Fibroblast of lung (primary cell): ENCODE measurements at regions not wholly inside any gene's neighbourhood (a gene's known extent, or its start where the extent isn't known, plus 50 kb on each side); places are given as distances from the start of the nearest gene placed in this dataset.

Experiments used
- DNase-seq, 2 donors: peaks; one replicate each; pipeline versions ENCODE4 v3.0.0 to v3.0.0-alpha.2; 2010; ENCODE audit warnings: low read depth in 2 of 2
- H2AFZ ChIP-seq: 2 replicates; pipeline ENCODE4 v1.5.1; 2012; ENCODE audit warnings: low read length, control low read depth, inconsistent platforms
- H3K27ac ChIP-seq: 2 replicates; pipeline ENCODE4 v1.5.1; 2011; ENCODE audit warnings: low read length, control low read depth; ENCODE audit not compliant: insufficient read depth
- H3K27me3 ChIP-seq: 2 replicates; pipeline ENCODE4 v1.5.1; 2011; ENCODE audit warnings: mild to moderate bottlenecking, low read length; ENCODE audit not compliant: control insufficient read depth, insufficient read depth
- H3K36me3 ChIP-seq: 2 replicates; pipeline ENCODE4 v1.5.1; 2011; ENCODE audit warnings: low read length; ENCODE audit not compliant: control insufficient read depth, insufficient read depth
- H3K4me1 ChIP-seq: 2 replicates; pipeline ENCODE4 v1.5.1; 2011; ENCODE audit warnings: low read length; ENCODE audit not compliant: control insufficient read depth, insufficient read depth; ENCODE audit errors: extremely low read depth
- H3K4me2 ChIP-seq: 2 replicates; pipeline ENCODE4 v1.5.1; 2011; ENCODE audit warnings: low read length, control low read depth; ENCODE audit not compliant: insufficient read depth; ENCODE audit errors: extremely low read depth
- H3K4me3 ChIP-seq, 4 experiments: fragments of 200-600 bp in 1 of 4; sonication (generic) in 1 of 4; replicated peaks in 1 of 4; 2 replicates each; pipeline ENCODE4 v1.5.1; 2011 to 2016; ENCODE audit warnings: low read length in 4 of 4, low read depth in 3 of 4, mild to moderate bottlenecking in 3 of 4, control low read depth in 2 of 4, inconsistent platforms in 1 of 4, mixed read lengths in 1 of 4; ENCODE audit not compliant: insufficient read depth in 1 of 4; ENCODE audit errors: control extremely low read depth in 1 of 4
- H3K79me2 ChIP-seq: 2 replicates; pipeline ENCODE4 v1.5.1; 2012; ENCODE audit warnings: mild to moderate bottlenecking, low read length, inconsistent platforms; ENCODE audit not compliant: control insufficient read depth, insufficient read depth
- H3K9ac ChIP-seq: 2 replicates; pipeline ENCODE4 v1.5.1; 2011; ENCODE audit warnings: mild to moderate bottlenecking, low read length, control low read depth; ENCODE audit not compliant: insufficient read depth
- H3K9me3 ChIP-seq: 2 replicates; pipeline ENCODE4 v1.5.1; 2012; ENCODE audit warnings: low read depth, low read length; ENCODE audit not compliant: control insufficient read depth, insufficient read depth
- H4K20me1 ChIP-seq: 2 replicates; pipeline ENCODE4 v1.5.1; 2011; ENCODE audit warnings: low read length; ENCODE audit not compliant: control insufficient read depth, insufficient read depth; ENCODE audit errors: extremely low read depth
- EZH2 ChIP-seq: IDR thresholded peaks from 2 replicates; pipeline ENCODE4 v1.5.1; 2012; ENCODE audit warnings: low read length, control low read depth, mild to moderate bottlenecking; ENCODE audit errors: missing control alignments
- TF ChIP-seq, protein P1 (sequence below), 2 donors: IDR thresholded peaks in 1 of 2; conservative IDR thresholded peaks in 1 of 2; 1 replicate in 1 of 2; 2 replicates in 1 of 2; pipeline ENCODE4 v1.5.1; 2011 to 2012; ENCODE audit warnings: low read length in 2 of 2, control low read depth in 1 of 2, inconsistent platforms in 1 of 2, low read depth in 1 of 2, mild to moderate bottlenecking in 1 of 2

DNA sequence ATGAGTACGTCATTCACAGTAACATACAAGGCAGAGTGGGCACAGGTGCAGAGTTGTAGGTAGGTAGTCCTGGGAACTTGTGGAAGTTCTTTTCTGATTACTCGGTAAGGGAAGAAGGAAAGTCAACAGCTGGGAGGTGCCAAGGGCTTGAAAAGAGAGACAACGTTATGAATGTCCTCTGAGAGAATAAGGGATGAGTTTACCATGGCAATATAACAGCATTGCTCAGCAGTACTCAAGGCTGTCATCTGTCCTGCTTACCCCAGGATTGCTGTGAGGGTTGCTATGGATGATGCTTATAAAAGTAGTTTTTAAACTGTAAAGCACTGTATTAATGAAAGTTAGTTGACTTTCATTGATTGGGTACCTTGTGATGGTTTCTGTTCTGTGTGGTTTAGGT, 369.1 kb upstream of the SGCD start:
- no peak for DNase-seq
- H3K79me2 ChIP-seq = no peaks in the 10 kb centered on the region
- H3K27ac ChIP-seq = no peak overlapping the region
- H3K9me3 ChIP-seq = no peaks in the 10 kb centered on the region
- H4K20me1 ChIP-seq = no peaks in the 10 kb centered on the region
- H3K36me3 ChIP-seq = no peaks in the 10 kb centered on the region
- H3K27me3 ChIP-seq = no peaks in the 10 kb centered on the region
- no peak for TF ChIP-seq EZH2
- TF ChIP-seq, protein P1, sequence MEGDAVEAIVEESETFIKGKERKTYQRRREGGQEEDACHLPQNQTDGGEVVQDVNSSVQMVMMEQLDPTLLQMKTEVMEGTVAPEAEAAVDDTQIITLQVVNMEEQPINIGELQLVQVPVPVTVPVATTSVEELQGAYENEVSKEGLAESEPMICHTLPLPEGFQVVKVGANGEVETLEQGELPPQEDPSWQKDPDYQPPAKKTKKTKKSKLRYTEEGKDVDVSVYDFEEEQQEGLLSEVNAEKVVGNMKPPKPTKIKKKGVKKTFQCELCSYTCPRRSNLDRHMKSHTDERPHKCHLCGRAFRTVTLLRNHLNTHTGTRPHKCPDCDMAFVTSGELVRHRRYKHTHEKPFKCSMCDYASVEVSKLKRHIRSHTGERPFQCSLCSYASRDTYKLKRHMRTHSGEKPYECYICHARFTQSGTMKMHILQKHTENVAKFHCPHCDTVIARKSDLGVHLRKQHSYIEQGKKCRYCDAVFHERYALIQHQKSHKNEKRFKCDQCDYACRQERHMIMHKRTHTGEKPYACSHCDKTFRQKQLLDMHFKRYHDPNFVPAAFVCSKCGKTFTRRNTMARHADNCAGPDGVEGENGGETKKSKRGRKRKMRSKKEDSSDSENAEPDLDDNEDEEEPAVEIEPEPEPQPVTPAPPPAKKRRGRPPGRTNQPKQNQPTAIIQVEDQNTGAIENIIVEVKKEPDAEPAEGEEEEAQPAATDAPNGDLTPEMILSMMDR (conservative IDR thresholded peaks at IDR 0.05 in 1 of 2, IDR thresholded peaks at IDR 0.05 in 1 of 2; ENCODE audit: low read depth in 1 of 2, low read length in 2 of 2) = no peak
- H3K4me1 ChIP-seq = peaks cover 2% of the 10 kb centered on the region
- H3K4me3 ChIP-seq = no peak overlapping the region
- no peak overlapping the region for H3K4me2 ChIP-seq
- no peak overlapping the region for H2AFZ ChIP-seq
- no peak overlapping the region for H3K9ac ChIP-seq

DNA sequence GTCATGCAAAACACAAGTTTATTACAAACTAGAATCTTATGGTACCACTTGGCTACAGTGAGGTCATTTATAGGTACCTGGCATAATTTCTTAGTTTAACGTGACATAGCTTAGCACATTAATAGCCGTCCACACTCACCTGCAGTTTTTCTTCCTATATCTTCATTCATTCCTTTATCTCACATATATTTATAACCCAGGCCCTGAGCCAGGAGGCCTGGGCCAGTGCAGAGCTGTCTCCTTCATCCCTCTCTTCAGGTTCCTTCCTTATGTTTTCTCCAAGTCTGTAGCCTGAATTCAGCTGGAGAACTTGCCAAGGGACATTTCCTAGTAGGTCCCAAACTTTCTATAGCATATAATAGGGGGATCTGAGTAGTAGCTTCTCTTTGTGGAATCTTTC, 367.9 kb upstream of the SGCD start:
- DNase-seq = no peak
- no peak for TF ChIP-seq EZH2
- no peak overlapping the region for H2AFZ ChIP-seq

DNA sequence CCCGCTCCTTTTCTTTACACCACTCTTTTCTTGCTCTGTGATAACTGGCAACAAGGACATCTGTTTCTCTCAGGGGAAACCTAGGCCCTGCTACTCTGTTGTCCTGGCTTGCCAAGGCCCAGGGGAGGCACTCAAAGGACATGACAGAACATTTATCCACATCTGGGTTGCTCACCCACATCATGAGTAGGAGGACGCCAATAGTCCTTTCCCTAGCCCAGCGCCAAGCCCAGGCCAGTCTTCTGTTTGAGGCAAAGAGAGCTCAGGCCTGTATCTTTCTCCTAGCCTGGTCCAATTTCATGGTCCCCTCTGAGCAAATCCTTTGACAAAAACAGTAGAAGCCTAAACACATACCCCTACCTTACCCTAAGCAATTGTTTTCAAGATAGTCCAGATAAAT, 366.8 kb upstream of the SGCD start:
- Histone ChIP-seq H3K4me3 (no peak overlapping the region), H4K20me1 (no peaks in the 10 kb centered on the region), H3K4me2 (no peak overlapping the region), H3K27ac (no peak overlapping the region), H3K4me1 (no peaks in the 10 kb centered on the region), H3K27me3 (no peaks in the 10 kb centered on the region), H3K36me3 (no peaks in the 10 kb centered on the region), H3K79me2 (no peaks in the 10 kb centered on the region), H2AFZ (no peak overlapping the region), H3K9me3 (no peaks in the 10 kb centered on the region), H3K9ac (no peak overlapping the region)
- TF ChIP-seq, protein P1 (conservative IDR thresholded peaks at IDR 0.05 in 1 of 2, IDR thresholded peaks at IDR 0.05 in 1 of 2; ENCODE audit: low read depth in 1 of 2, low read length in 2 of 2) = no peak
- TF ChIP-seq EZH2 = no peak
- DNase-seq = no peak

More for the DNA sequence above, 367.9 kb upstream of the SGCD start:
- H3K4me3 ChIP-seq = no peak overlapping the region
- no peaks in the 10 kb centered on the region for H3K27me3 ChIP-seq
- H3K36me3 ChIP-seq = no peaks in the 10 kb centered on the region
- no peaks in the 10 kb centered on the region for H3K79me2 ChIP-seq
- no peaks in the 10 kb centered on the region for H3K9me3 ChIP-seq
- H4K20me1 ChIP-seq = no peaks in the 10 kb centered on the region
- no peak overlapping the region for H3K9ac ChIP-seq
- H3K4me2 ChIP-seq = no peak overlapping the region
- no peak overlapping the region for H3K27ac ChIP-seq
- H3K4me1 ChIP-seq = peaks cover 2% of the 10 kb centered on the region
